H9 (cell line): ENCODE measurements at regions not wholly inside any gene's neighbourhood (a gene's known extent, or its start where the extent isn't known, plus 50 kb on each side); places are given as distances from the start of the nearest gene placed in this dataset.

Experiments
- DNase-seq: peaks from one replicate; pipeline ENCODE4 v3.0.0-alpha.2; 2017
- H2AFZ ChIP-seq: one replicate; pipeline ENCODE4 v1.6.1; 2013; ENCODE audit warnings: mild to moderate bottlenecking, low read length, control low read depth, moderate library complexity
- H2AK5ac ChIP-seq: 2 replicates; pipeline ENCODE4 v1.6.1; 2013; ENCODE audit warnings: low read length, control low read depth, mixed read lengths; ENCODE audit not compliant: insufficient read length
- H2BK120ac ChIP-seq: one replicate; pipeline ENCODE4 v1.6.1; 2013; ENCODE audit warnings: low read depth, mild to moderate bottlenecking, low read length, control low read depth, inconsistent platforms; ENCODE audit not compliant: poor library complexity, severe bottlenecking
- H2BK12ac ChIP-seq: 2 replicates; pipeline ENCODE4 v1.6.1; 2013; ENCODE audit warnings: low read length, control low read depth, mixed read lengths, low read depth; ENCODE audit not compliant: insufficient read length
- H2BK15ac ChIP-seq: 2 replicates; pipeline ENCODE4 v1.6.1; 2013; ENCODE audit warnings: low read depth, low read length, control low read depth
- H2BK20ac ChIP-seq: one replicate; pipeline ENCODE4 v1.6.1; 2013; ENCODE audit warnings: low read depth, mild to moderate bottlenecking, low read length, control low read depth, inconsistent platforms; ENCODE audit not compliant: poor library complexity, severe bottlenecking
- H2BK5ac ChIP-seq: 2 replicates; pipeline ENCODE4 v1.6.1; 2013; ENCODE audit warnings: low read length, control low read depth, mixed read lengths; ENCODE audit not compliant: insufficient read length
- H3K14ac ChIP-seq: 2 replicates; pipeline ENCODE4 v1.6.1; 2013; ENCODE audit warnings: low read length, control low read depth; ENCODE audit not compliant: insufficient read depth
- H3K18ac ChIP-seq: 2 replicates; pipeline ENCODE4 v1.6.1; 2013; ENCODE audit warnings: low read depth, mild to moderate bottlenecking, mixed read lengths, low read length, control low read depth; ENCODE audit not compliant: insufficient read length
- H3K23ac ChIP-seq: 2 replicates; pipeline ENCODE4 v1.6.1; 2013; ENCODE audit warnings: low read length, control low read depth, mixed read lengths, low read depth; ENCODE audit not compliant: insufficient read length
- H3K23me2 ChIP-seq: 2 replicates; pipeline ENCODE4 v1.6.1; 2013; ENCODE audit warnings: low read depth, mild to moderate bottlenecking, mixed read lengths, low read length, control low read depth; ENCODE audit not compliant: insufficient read length, poor library complexity, severe bottlenecking
- H3K27ac ChIP-seq: 2 replicates; pipeline ENCODE4 v1.5.1; 2013; ENCODE audit warnings: low read length, control low read depth, mixed read lengths, low read depth; ENCODE audit not compliant: insufficient read length
- H3K27me3 ChIP-seq: 2 replicates; pipeline ENCODE4 v1.6.1; 2013; ENCODE audit warnings: low read length, control low read depth, inconsistent platforms; ENCODE audit not compliant: insufficient read depth
- H3K4ac ChIP-seq: 2 replicates; pipeline ENCODE4 v1.6.1; 2013; ENCODE audit warnings: low read depth, mild to moderate bottlenecking, control low read depth, inconsistent platforms, low read length, moderate library complexity
- H3K4me1 ChIP-seq: 2 replicates; pipeline ENCODE4 v1.6.1; 2013; ENCODE audit warnings: low read length, control low read depth, inconsistent platforms; ENCODE audit not compliant: insufficient read depth
- H3K4me2 ChIP-seq: 2 replicates; pipeline ENCODE4 v1.6.1; 2013; ENCODE audit warnings: low read length, control low read depth, mixed read lengths; ENCODE audit not compliant: insufficient read length, insufficient read depth
- H3K56ac ChIP-seq: 2 replicates; pipeline ENCODE4 v1.6.1; 2013; ENCODE audit warnings: low read depth, mild to moderate bottlenecking, mixed read lengths, low read length, control low read depth; ENCODE audit not compliant: insufficient read length
- H3K79me1 ChIP-seq: 2 replicates; pipeline ENCODE4 v1.6.1; 2013; ENCODE audit warnings: low read depth, mild to moderate bottlenecking, moderate library complexity, low read length, control low read depth, inconsistent platforms; ENCODE audit not compliant: insufficient read depth, poor library complexity, severe bottlenecking
- H3K79me2 ChIP-seq: 2 replicates; pipeline ENCODE4 v1.6.1; 2013; ENCODE audit warnings: low read length, control low read depth, inconsistent platforms; ENCODE audit not compliant: insufficient read depth
- H3K9ac ChIP-seq: 2 replicates; pipeline ENCODE4 v1.6.1; 2013; ENCODE audit warnings: low read length, control low read depth, mixed read lengths; ENCODE audit not compliant: insufficient read length; ENCODE audit errors: extremely low read depth
- H3K9me3 ChIP-seq: one replicate; pipeline ENCODE4 v1.6.1; 2013; ENCODE audit warnings: low read depth, low read length, inconsistent platforms; ENCODE audit not compliant: control insufficient read depth
- H3T11ph ChIP-seq: one replicate; pipeline ENCODE4 v1.6.1; 2013; ENCODE audit warnings: mild to moderate bottlenecking, low read length, control low read depth, inconsistent platforms
- H4K20me1 ChIP-seq: one replicate; pipeline ENCODE4 v1.6.1; 2013; ENCODE audit not compliant: control insufficient read depth, insufficient read length, insufficient read depth
- H4K5ac ChIP-seq: 2 replicates; pipeline ENCODE4 v1.6.1; 2013; ENCODE audit warnings: low read depth, mild to moderate bottlenecking, mixed read lengths, low read length, control low read depth; ENCODE audit not compliant: insufficient read length
- H4K8ac ChIP-seq: replicated peaks from 2 replicates; pipeline ENCODE4 v1.6.1; 2013; ENCODE audit warnings: low read length, control low read depth, mixed read lengths, low read depth; ENCODE audit not compliant: insufficient read length
- H4K91ac ChIP-seq: 2 replicates; pipeline ENCODE4 v1.6.1; 2013; ENCODE audit warnings: low read depth, mild to moderate bottlenecking, moderate library complexity, mixed read lengths, low read length, control low read depth; ENCODE audit not compliant: insufficient read length
- H3K27ac Mint-ChIP-seq, 3 experiments: 2 replicates in 2 of 3; 3 replicates in 1 of 3; pipeline ENCODE4 v1.8.0; 2020 to 2021; ENCODE audit warnings: mixed read lengths in 3 of 3, mild to moderate bottlenecking in 1 of 3, moderate library complexity in 1 of 3
- H3K27me3 Mint-ChIP-seq: 2 replicates; pipeline ENCODE4 v1.8.0; 2021; ENCODE audit warnings: low read depth, mild to moderate bottlenecking, moderate library complexity, mixed read lengths
- H3K36me3 Mint-ChIP-seq, 3 experiments: 2 replicates in 2 of 3; 3 replicates in 1 of 3; pipeline ENCODE4 v1.8.0; 2020 to 2021; ENCODE audit warnings: low read depth in 3 of 3, mixed read lengths in 3 of 3; ENCODE audit not compliant: insufficient read depth in 1 of 3
- H3K4me1 Mint-ChIP-seq, 2 experiments: 2 replicates each; pipeline ENCODE4 v1.8.0; 2020; ENCODE audit warnings: mixed read lengths in 2 of 2
- H3K4me3 Mint-ChIP-seq, 2 experiments: 2 replicates in 1 of 2; 3 replicates in 1 of 2; pipeline ENCODE4 v1.8.0; 2020 to 2021; ENCODE audit warnings: mild to moderate bottlenecking in 2 of 2, mixed read lengths in 2 of 2, moderate library complexity in 1 of 2
- H3K9me3 Mint-ChIP-seq, 2 experiments: 2 replicates in 1 of 2; 3 replicates in 1 of 2; pipeline ENCODE4 v1.8.0; 2020; ENCODE audit warnings: mild to moderate bottlenecking in 2 of 2, mixed read lengths in 2 of 2, moderate library complexity in 1 of 2
- WGBS: extraction: QIAGEN DNeasy Blood & Tissue Kit; methylation state at CpG from one replicate; pipeline ENCODE4 v1.1.7; 2013; ENCODE audit warnings: missing lambda C conversion rate, low lambda C conversion rate, mixed read lengths; ENCODE audit not compliant: insufficient read length; ENCODE audit errors: extremely low coverage; 5-methylcytosine and 5-hydroxymethylcytosine counted together
- TF ChIP-seq, protein P1 (sequence below): fragments of 200-600 bp; sonication (generic); conservative IDR thresholded peaks from 3 replicates; pipeline ENCODE4 v1.8.0; 2021; ENCODE audit warnings: antibody characterized with exemption, mild to moderate bottlenecking

DNA sequence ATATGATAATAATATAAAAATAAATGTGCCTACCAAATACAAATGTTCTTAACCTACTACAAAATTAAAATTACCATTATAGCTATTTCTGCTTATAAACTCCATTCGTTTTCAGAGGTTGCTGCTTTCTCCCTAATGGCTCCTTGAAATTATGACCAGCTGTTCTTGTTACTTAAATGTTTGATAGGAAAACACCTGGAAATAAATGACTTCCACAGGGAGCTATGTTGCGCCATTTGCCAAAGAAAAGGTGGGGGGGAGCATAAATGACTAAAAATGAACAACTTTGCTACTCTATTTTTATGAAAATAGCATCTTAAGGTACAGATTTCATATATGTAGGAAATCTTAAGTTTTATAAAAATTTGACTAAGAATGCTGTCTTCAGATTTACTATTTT is 157.5 kb upstream of the MON1B start:
- Histone ChIP-seq H4K5ac (no peak overlapping the region), H2BK12ac (no peak overlapping the region), H3K56ac (no peak overlapping the region), H3K27me3 (no peaks in the 10 kb centered on the region), H3K79me2 (no peaks in the 10 kb centered on the region), H3K23me2 (no peaks in the 10 kb centered on the region), H3T11ph (no peak overlapping the region), H3K9me3 (no peaks in the 10 kb centered on the region), H2BK15ac (no peak overlapping the region), H2BK20ac (no peak overlapping the region), H3K4ac (no peak overlapping the region), H2AK5ac (no peak overlapping the region), H3K14ac (no peak overlapping the region), H4K91ac (no peak overlapping the region), H3K23ac (no peak overlapping the region), H4K8ac (no peak overlapping the region), H2BK120ac (no peak overlapping the region), H3K27ac (no peak overlapping the region), H2AFZ (no peak overlapping the region), H2BK5ac (no peak overlapping the region), H3K79me1 (no peaks in the 10 kb centered on the region), H3K18ac (no peak overlapping the region), H3K4me1 (no peaks in the 10 kb centered on the region), H3K9ac (no peak overlapping the region), H4K20me1 (no peaks in the 10 kb centered on the region), H3K4me2 (no peak overlapping the region)
- H3K36me3 Mint-ChIP-seq, result no peaks in the 10 kb centered on the region
- H3K4me1 Mint-ChIP-seq, result peaks cover 9 to 15% of the 10 kb centered on the region in 2 experiments
- no peak overlapping the region for H3K27ac Mint-ChIP-seq
- no peak overlapping the region for H3K4me3 Mint-ChIP-seq
- no peaks in the 10 kb centered on the region for H3K27me3 Mint-ChIP-seq
- H3K9me3 Mint-ChIP-seq, result no peaks in the 10 kb centered on the region
- TF ChIP-seq, protein P1, sequence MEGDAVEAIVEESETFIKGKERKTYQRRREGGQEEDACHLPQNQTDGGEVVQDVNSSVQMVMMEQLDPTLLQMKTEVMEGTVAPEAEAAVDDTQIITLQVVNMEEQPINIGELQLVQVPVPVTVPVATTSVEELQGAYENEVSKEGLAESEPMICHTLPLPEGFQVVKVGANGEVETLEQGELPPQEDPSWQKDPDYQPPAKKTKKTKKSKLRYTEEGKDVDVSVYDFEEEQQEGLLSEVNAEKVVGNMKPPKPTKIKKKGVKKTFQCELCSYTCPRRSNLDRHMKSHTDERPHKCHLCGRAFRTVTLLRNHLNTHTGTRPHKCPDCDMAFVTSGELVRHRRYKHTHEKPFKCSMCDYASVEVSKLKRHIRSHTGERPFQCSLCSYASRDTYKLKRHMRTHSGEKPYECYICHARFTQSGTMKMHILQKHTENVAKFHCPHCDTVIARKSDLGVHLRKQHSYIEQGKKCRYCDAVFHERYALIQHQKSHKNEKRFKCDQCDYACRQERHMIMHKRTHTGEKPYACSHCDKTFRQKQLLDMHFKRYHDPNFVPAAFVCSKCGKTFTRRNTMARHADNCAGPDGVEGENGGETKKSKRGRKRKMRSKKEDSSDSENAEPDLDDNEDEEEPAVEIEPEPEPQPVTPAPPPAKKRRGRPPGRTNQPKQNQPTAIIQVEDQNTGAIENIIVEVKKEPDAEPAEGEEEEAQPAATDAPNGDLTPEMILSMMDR, result no peak
- no CpG with 5 or more reads among the region's 2 CpGs for WGBS
- DNase-seq, result no peak
